VCaP (cell line): ENCODE measurements at regions not wholly inside any gene's neighbourhood (a gene's known extent, or its start where the extent isn't known, plus 50 kb on each side); places are given as distances from the start of the nearest gene placed in this dataset.

Experiments
- H3K27ac ChIP-seq: fragments of 450-650 bp; 2 replicates; pipeline ENCODE4 v1.5.1; 2017
- CTCF ChIP-seq: fragments of 450-650 bp; conservative IDR thresholded peaks from 2 replicates; pipeline ENCODE4 v1.5.1; 2017; ENCODE audit warnings: mild to moderate bottlenecking, moderate library complexity

- TF ChIP-seq CTCF = no peak
Measured at GRCh38 chr1:196088541-196088940, 519.7 kb downstream of the KCNT2 start.

GRCh38 chr1:196078691-196079090, 529.5 kb downstream of the KCNT2 start:
- TF ChIP-seq CTCF = no peak
- no peak overlapping the region for H3K27ac ChIP-seq

More at GRCh38 chr1:196088541-196088940, 519.7 kb downstream of the KCNT2 start:
- H3K27ac ChIP-seq = no peak overlapping the region

GRCh38 chr1:196075621-196076020, 532.6 kb downstream of the KCNT2 start:
- TF ChIP-seq CTCF = no peak

GRCh38 chr1:196074182-196074581, 534.1 kb downstream of the KCNT2 start:
- H3K27ac ChIP-seq = no peak overlapping the region
- TF ChIP-seq CTCF = no peak

More at GRCh38 chr1:196075621-196076020, 532.6 kb downstream of the KCNT2 start:
- no peak overlapping the region for H3K27ac ChIP-seq

GRCh38 chr1:196071447-196071846, 536.8 kb downstream of the KCNT2 start:
- TF ChIP-seq CTCF = no peak
- H3K27ac ChIP-seq = no peak overlapping the region

GRCh38 chr1:196070940-196071339, 537.3 kb downstream of the KCNT2 start:
- TF ChIP-seq CTCF = no peak
- H3K27ac ChIP-seq = no peak overlapping the region

- no peak overlapping the region for H3K27ac ChIP-seq
- TF ChIP-seq CTCF = no peak
Measured at GRCh38 chr1:196063952-196064351, 544.3 kb downstream of the KCNT2 start.

GRCh38 chr1:196063294-196063693, 544.9 kb downstream of the KCNT2 start:
- no peak for TF ChIP-seq CTCF
- no peak overlapping the region for H3K27ac ChIP-seq
